NCI-H510A treated with DMSO at 0.1 percent for 48 hours (cell line): ENCODE measurements at regions not wholly inside any gene's neighbourhood (a gene's known extent, or its start where the extent isn't known, plus 50 kb on each side); places are given as distances from the start of the nearest gene placed in this dataset.

Experiments used
- DNase-seq: peaks from one replicate; lab custom pipeline; 2025; lab: John Stamatoyannopoulos, UW

- DNase-seq, result no peak
Measured at GRCh38 chr5:26231316-26231715, 807.1 kb downstream of the CDH9 start.

GRCh38 chr5:26229848-26230247, 808.5 kb downstream of the CDH9 start:
- no peak for DNase-seq

GRCh38 chr5:26227245-26227644, 811.1 kb downstream of the CDH9 start:
- DNase-seq, result no peak

- DNase-seq, result no peak
Measured at GRCh38 chr5:26205121-26205520, 833.3 kb downstream of the CDH9 start.

- DNase-seq, result no peak
Measured at GRCh38 chr5:26193626-26194025, 844.8 kb downstream of the CDH9 start.

- no peak for DNase-seq
Measured at GRCh38 chr5:26192486-26192885, 845.9 kb downstream of the CDH9 start.

- no peak for DNase-seq
Measured at GRCh38 chr5:26181582-26181981, 856.8 kb downstream of the CDH9 start.

- DNase-seq, result no peak
Measured at GRCh38 chr5:26148569-26149107, 889.7 kb downstream of the CDH9 start.

GRCh38 chr5:26143259-26143658, 895.1 kb downstream of the CDH9 start:
- DNase-seq, result no peak

GRCh38 chr5:26121338-26121737, 917.0 kb downstream of the CDH9 start:
- no peak for DNase-seq

GRCh38 chr5:26104175-26104574, 934.2 kb downstream of the CDH9 start:
- no peak for DNase-seq

- DNase-seq, result no peak
Measured at GRCh38 chr5:26060212-26060611, 978.2 kb downstream of the CDH9 start.

GRCh38 chr5:26054594-26054993, 983.8 kb downstream of the CDH9 start:
- DNase-seq, result no peak

- DNase-seq, result no peak
Measured at GRCh38 chr5:26034813-26035212, 1003.6 kb downstream of the CDH9 start.

GRCh38 chr5:26031481-26031880, 1006.9 kb downstream of the CDH9 start:
- DNase-seq, result no peak

GRCh38 chr5:26026044-26026443, 1012.3 kb downstream of the CDH9 start:
- no peak for DNase-seq

GRCh38 chr5:26024774-26025173, 1013.6 kb downstream of the CDH9 start:
- no peak for DNase-seq

GRCh38 chr5:26023361-26023760, 1015.0 kb downstream of the CDH9 start:
- DNase-seq, result no peak

GRCh38 chr5:26014206-26014605, 1024.2 kb downstream of the CDH9 start:
- no peak for DNase-seq

- DNase-seq, result no peak
Measured at GRCh38 chr5:26012078-26012477, 1026.3 kb downstream of the CDH9 start.

GRCh38 chr5:26009742-26010141, 1028.6 kb downstream of the CDH9 start:
- no peak for DNase-seq

GRCh38 chr5:26003966-26004365, 1034.4 kb downstream of the CDH9 start:
- no peak for DNase-seq

GRCh38 chr5:25995209-25995608, 1043.2 kb downstream of the CDH9 start:
- DNase-seq, result no peak

- no peak for DNase-seq
Measured at GRCh38 chr5:25993701-25994100, 1044.7 kb downstream of the CDH9 start.

- no peak for DNase-seq
Measured at GRCh38 chr5:25991639-25992038, 1046.7 kb downstream of the CDH9 start.
